Fibroblast of skin of left biceps (primary cell): ENCODE measurements at regions not wholly inside any gene's neighbourhood (a gene's known extent, or its start where the extent isn't known, plus 50 kb on each side); places are given as distances from the start of the nearest gene placed in this dataset.
"Not testable (repeated sequence)": the region's sequence is repeated elsewhere in the genome, so short reads cannot be mapped to it uniquely, and the experiment has no call there.

Source experiments
- DNase-seq, 2 experiments: peaks; one replicate each; pipeline ENCODE4 v3.0.0-alpha.2; 2013; ENCODE audit warnings: low read depth in 2 of 2

DNA sequence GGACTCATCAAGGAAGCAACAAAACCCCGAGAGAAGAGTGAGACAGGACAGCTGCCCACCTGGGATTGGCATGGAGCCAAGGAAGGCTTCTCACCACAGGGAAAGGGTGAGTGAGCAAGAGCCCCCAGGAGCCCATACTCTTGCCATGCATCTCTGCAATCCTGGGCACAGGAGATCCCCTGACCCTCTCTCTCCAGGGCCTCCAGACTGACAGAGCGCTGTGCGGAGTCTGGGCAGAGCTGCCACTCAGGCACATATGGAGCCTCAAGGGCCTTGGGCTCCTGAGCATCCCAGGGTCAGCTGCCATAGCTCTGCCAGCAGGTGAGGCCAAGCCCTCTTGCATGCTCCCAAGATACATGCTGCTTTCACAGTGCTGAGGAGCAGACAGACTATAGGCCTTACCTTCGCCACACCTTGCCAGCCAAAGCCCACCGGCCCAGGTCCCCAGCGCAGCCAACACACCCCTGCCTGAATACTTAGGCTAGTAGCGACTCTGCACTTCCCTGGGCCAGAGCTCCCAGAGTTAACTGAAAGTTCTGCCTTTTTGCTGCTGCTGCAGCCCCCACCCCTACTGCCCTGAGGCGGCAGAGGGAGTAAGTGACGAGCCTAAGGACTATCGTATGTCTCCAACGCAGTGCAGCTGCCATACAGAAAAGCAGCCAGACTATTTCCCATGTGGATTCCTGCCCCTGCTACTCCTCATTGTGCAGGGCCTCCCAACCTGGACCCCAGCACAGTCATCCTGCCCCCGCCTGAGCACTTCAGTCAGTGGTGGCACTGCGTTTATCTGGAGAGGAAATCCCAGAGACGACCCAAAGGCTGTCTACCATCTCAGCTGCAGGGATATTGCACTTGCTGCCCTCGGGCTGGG lies 251.6 kb downstream of the SPATA31A6 start:
- not testable (repeated sequence) for DNase-seq

DNA sequence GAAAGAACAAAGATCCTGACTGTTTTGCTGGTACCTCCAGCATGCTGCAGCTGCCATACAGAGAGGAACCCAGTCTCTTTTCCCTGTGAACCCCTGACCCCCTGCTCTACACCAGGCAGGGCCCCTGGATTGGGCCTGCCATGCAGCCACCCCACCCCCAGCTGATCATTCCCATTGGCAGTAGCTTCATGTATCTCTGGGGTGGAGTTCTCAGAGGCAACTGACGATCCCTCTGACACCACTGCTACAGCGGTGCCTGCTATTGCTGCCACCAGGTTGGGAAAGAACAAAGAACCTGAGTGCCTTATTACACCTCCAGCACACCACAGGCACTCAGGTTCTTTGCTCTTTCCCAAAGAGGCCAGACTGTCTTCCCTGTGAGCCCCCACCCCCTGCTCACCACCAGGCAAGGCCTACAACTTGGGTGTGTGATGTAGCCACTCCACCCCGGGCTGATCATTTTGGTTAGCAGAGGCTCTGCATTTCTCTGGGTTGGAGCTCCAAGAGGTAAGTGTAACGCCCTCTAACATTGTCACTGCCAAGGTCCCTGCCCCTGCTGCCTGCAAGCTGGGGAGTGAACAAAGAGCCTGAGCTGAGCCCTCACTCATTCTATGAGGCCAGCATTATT lies 252.4 kb downstream of the SPATA31A6 start:
- DNase-seq = not testable (repeated sequence)

DNA sequence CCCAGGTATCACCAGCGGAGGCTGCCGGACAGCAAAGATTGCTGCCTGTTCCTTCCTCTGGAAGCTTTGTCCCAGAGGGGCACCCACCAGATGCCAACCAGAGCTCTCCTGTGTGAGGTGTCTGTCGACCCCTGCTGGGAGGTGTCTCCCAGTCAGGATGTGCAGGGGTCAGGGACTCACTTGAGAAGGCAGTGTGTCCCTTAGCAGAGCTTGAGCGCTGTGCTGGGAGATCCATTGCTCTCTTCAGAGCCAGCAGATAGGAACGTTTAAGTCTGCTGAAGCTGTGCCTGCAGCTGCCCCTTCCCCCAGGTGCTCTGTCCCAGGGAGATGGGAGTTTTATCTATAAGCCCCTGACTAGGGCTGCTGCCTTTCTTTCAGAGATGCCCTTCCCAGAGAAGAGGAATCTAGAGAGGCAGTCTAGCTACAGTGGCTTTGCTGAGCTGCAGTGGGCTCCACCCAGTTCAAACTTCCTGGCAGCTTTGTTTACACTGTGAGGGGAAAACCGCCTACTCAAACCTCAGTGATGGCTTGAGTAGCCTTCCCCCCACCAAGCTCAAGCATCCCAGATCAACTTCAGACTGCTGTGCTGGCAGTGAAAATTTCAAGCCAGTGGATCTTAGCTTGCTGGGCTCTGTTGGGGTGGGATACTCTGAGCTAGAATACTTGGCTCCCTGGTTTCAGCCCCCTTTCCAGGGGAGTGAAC lies 253.7 kb downstream of the SPATA31A6 start:
- DNase-seq = not testable (repeated sequence)

DNA sequence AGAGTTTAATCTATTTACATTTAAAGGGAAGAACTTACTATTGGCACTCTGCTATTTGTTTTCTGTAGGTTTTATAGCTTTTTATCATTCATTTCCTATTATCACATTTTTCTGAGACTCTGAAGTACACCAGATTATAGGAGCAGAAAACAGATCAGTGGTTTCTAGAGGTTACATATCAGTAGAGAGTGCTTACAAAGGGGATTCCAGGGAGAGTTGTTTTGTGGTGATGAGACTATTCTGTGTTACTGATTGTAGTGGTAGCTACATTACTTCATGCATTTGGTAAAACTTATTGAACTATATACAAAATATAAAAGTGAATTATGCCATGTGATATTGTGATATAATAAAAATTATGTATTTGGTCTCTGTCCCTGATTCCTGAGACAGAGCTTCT lies 259.2 kb downstream of the SPATA31A6 start:
- not testable (repeated sequence) for DNase-seq

DNA sequence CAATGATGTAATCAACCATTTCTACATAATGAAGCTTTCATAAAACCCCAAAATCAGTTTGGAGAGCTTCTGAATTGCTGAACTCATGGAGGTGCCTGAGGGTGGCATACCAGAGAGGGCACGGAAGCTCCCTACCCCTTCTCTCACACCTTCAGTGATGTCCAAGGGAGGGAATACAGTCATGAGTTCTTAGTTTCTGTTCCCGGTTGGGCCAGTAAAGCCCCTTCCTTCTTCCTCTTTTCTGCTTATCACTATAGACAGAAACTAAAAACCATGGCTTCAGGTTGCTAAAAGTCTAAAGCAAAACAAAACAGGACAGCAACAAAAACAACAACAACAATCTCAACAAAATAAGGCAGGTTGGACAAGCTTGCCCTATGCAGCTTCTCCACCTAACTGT lies 260.0 kb downstream of the SPATA31A6 start:
- not testable (repeated sequence) for DNase-seq

DNA sequence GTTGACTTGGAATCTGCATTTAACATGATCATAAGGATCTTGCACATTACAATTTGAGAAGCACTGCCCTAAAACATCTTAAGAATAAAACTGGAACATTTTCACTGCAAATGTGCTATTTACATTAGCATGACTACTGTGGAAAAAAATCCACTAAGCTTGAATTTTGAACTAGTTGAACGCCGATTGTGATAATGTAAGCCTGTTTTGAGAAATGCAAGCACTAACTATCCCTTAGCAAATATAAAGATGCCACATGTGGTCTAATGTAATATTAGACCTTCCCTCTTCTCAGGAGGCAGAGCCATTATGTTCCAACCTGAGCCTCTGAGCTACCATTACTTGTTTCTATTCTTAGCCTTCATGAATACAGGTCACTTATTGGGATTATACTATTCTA lies 278.0 kb downstream of the SPATA31A6 start:
- DNase-seq = not testable (repeated sequence)

DNA sequence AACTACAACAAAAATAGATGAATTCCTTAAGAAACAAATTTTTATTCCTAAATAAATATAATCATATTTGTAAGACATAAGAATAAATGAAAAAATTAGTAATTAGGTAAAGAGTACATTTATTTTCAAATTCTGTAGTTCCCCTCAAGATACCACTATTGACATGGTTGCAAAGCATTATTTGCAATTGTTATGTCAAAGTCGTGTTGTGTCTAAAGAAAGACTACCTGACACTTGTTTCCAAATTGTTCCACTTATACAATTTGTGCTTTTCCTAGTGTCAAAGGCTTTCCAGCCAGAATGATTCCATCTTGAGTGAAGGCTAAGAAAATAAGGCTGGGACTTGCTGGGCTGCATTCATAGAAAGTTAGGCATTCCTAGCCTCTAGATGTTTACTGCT lies 278.4 kb downstream of the SPATA31A6 start:
- DNase-seq = not testable (repeated sequence)

DNA sequence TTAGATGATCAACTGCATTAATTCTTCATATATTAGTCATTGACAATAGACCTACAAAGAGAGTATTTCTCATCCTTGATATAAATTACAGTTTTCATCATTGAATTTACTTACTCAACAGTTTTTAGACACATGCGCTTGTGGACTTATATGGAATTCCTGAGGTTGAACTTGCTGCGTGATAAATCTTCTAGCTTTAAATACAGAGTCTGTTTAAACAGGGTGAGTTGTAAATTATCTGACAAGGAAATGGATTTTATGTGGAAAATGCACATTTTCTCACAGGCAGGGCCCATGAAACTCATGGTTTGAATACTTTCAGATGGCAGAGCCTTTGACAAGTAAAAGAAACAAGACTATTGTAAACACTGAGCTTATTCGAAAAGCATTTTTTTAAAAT lies 280.5 kb downstream of the SPATA31A6 start:
- not testable (repeated sequence) for DNase-seq

DNA sequence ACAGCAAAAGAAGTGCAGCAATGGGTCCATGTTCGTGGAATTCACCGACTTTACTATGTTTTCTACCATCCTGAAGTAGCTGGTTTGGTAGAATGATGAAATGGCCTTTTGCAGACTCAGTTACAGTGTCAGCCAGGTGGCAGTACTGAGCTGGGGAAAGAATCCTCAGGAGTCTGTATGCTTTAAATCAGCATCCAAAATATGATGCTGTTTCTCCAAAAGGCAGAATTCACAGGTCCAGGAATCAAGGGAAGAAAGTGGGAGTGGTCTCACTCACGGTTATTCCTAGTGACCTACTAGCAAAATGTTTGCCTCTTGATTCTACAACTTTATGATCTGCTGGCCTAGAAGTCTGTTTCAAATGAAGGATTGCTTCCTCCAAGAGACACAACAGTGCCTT lies 287.1 kb downstream of the SPATA31A6 start:
- DNase-seq = not testable (repeated sequence)

DNA sequence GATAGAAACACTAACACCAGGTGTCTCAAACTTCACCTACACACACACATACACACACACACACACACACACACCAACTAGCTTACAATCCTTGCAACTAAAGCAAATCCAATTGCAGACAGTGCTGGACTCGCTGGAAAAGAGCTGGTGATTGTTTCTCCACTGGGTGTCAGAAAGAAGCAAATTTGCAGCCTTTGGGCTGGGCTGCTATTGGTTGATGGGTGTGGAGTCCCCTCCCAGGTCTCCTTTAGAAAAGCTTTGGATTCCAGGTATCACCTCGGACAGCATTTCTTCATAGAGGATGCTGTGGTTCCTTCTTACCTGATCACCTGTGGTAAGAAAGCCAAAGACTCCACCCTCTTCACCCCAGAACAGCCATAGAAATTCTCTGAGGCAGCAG lies 307.5 kb downstream of the SPATA31A6 start:
- not testable (repeated sequence) for DNase-seq

DNA sequence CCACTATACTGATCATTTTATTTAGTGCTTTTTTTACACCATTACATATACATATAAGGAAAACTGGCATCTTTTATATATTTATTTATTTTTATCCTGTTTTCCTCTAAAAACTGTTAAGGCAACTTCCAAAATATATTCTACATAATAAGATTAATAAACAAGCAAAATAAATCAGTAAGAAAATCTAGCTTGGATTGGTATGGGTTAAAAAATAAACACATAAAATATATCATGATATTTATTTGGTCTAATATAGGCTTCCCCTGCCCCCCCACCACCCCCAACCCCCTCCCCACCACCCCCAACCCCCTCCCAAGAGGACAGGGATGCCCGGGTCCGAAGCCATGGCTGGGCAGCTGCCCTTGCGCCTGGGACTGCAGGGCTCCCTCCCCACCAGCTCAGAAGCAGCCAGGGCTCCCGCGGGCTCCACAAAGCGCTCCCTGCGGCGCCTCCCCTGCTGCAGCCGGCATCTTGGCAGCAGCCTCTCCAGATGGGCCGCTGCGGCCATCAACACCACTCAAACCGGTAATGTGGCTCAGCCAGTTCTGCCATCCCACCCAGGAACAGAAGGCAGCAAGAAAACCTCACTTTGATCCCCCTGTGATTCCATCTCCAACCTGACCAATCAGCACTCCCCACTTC lies 319.3 kb downstream of the SPATA31A6 start:
- not testable (repeated sequence) for DNase-seq

DNA sequence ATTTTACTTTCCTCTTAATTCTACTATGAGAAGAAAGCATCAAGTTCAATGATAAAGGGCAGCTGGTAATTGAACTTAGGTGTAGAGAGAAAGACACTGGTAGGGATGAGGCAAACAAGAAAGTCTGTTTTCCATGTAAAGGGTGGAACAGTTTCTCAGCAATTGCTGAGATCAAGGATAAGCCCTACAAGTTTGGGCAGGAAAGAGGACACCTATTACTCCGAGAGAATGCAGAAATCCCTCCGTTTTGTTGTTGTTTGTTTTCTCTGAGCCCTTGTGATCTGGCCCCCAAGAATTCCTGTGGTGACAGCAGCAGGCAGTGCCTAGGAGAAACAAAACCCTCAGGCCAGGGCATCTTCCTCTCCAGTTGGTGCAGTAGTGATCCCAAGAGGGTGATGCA lies 324.7 kb downstream of the SPATA31A6 start:
- not testable (repeated sequence) for DNase-seq

DNA sequence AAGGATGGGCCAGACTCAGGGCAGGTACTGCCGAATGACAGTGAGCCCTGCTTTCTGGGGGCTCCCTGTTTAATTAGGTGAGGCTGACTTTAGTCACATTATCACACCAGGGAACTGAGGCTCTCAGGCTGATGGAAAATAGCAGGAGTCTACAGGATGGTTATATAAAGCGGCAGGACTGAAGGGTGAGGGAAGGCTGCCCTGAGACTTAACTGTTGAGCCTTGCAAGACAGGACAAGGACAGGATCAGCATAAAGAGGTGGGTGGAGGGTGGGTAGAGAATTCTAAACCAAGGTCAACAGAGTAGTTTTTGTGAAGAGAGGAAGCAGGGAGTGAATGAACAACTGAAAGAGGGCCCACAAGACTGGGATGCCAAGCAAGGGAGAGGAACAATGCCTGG lies 330.1 kb downstream of the SPATA31A6 start:
- DNase-seq = not testable (repeated sequence)

DNA sequence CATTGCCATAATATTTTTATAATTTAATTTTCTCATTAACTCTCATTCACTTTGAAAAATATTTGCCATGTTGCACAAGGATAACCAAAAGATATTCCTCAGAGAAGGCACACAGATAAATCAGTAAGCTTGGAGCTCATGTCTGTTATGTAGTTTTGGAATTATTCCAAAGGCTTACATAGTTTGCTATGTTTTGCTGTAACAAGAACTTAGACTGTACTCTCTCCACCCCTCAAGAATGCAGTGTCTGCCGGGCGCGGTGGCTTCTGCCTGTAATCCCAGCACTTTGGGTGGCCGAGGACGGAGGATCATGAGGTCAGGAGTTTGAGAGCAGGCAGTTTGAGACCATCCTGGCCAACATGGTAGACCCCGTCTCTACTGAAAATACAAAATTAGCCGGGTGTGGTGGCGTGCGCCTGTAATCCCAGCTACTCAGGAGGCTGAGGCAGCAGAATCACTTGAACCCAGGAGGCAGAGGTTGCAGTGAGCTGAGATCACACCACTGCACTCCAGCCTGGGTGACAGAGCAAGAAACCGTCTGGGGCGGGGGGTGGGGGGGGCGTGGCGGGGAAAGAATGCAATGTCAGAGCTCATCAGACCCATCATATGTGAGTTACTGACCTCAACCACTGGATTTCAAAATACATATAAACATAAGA lies 351.0 kb downstream of the SPATA31A6 start:
- DNase-seq = not testable (repeated sequence)

DNA sequence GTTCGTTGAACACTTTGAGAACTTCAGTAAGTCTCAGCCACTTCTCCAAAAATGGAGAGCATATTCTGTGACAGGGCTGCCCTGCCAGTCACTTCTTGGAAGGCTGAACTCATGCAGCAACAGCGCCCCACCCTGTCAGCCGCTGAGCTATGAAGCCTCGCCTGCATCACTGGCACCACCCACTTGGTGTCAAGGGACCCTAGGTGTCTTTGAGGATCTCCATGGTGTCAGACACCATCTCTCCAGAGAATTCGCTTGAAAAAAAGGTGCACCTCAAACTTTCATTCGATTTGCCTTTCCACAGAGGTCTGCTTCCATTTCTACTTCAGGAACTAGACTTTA lies 351.5 kb downstream of the SPATA31A6 start:
- DNase-seq = not testable (repeated sequence)

DNA sequence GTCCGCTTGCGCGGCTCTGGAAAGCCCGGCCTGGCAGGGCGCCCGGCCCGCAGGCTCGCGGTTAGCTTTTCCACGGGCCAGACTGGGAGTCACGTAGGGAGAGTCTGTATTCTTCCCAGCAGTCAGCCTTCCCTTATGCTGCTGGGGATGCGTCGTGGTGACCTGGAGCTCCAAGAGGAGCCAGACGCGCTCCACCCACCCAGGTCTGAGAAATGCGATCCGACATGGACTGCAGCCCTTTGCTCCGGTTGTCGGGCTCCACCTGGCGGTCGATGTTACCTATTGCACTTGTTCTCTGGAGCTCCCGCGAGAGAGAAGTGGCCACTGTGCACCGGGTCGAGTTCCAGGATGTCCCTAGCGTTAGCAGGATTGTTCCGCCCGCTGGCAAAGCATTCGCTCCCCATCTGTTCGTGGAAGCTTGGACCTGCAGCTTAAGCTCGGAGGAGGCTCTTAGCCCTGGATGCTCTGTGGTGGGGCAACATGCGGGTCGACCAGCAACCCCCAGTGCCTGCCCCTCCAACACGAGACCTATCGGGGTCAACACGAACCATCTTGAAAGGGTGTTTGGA lies 367.4 kb downstream of the SPATA31A6 start:
- not testable (repeated sequence) for DNase-seq

DNA sequence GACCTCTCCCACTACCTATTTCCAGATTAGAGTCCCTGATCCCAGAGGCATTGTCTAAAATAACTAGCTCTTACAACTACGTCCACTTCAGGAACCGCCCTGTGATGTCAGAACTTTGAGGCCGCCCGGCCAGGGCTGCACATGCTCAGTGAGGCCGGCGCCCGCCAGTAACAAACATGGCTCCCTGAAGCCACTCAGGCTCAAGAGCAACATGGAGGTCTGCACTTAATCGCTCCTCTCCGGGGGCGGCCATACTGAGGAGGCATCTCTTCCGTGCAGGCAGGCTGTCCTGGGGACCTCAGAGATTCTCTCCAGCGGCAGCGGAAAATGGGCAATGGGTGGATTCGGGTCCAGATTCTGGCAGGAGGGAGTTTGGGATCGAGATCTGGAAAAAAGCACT lies 385.1 kb downstream of the SPATA31A6 start:
- DNase-seq = not testable (repeated sequence)

DNA sequence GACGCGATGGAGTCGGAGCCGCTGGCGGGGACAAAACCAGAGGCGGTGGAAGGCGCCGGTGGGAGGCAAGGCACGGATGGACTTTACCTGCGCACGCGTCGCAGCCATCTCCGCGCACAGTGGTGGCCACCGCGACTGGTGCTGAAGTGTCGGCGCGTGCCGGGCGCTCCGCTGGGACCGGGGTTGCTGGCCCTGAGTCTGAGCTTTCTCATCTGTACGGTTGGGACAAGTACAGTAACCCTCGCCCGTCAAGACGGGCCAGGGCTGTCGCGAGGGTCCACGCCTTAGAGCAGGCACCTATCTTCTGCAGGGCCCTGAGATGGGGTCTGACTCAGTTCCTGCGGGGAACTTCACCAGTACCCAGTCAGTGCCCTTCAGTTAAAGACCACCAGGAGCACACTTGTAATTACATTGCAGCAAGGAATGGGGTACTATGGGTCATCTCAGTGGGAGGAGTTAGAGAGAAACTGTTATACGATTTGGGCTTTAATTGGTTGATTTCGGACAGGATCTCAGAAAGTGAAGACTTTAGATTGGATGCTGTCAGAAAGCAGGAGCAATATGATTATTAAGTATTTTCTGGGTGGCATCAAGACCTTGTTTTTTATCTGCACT lies 385.6 kb downstream of the SPATA31A6 start:
- not testable (repeated sequence) for DNase-seq

DNA sequence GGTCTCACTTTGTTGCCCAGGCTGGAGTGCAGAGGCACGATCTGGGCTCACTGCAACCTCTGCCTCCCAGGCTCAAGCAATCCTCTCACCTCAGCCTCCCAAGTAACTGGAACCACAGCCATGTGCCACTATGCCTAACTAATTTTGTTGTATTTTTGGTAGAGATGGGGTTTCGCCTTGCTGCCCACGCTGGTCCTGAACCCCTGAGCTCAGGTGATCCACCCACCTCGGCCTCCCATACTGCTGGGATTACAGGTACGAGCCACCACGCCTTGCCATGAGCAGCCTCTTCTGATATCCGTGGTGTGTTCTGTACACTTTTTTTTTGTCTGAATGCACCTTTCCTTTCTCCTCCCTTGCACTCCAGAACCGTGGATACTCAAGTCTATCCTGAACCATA lies 394.4 kb downstream of the SPATA31A6 start:
- not testable (repeated sequence) for DNase-seq
